Ecto neural progenitor cell (in vitro differentiated cells): ENCODE measurements at regions not wholly inside any gene's neighbourhood (a gene's known extent, or its start where the extent isn't known, plus 50 kb on each side); places are given as distances from the start of the nearest gene placed in this dataset.

Source experiments
- DNase-seq: peaks from one replicate; pipeline ENCODE4 v3.0.0-alpha.2; 2018; ENCODE audit warnings: low spot score

GRCh38 chr2:9137379-9138150 lies 69.0 kb upstream of the ASAP2 start:
- DNase-seq = no peak

- DNase-seq = no peak
These were observed 70.6 kb upstream of the ASAP2 start for GRCh38 chr2:9135822-9136558.

DNA sequence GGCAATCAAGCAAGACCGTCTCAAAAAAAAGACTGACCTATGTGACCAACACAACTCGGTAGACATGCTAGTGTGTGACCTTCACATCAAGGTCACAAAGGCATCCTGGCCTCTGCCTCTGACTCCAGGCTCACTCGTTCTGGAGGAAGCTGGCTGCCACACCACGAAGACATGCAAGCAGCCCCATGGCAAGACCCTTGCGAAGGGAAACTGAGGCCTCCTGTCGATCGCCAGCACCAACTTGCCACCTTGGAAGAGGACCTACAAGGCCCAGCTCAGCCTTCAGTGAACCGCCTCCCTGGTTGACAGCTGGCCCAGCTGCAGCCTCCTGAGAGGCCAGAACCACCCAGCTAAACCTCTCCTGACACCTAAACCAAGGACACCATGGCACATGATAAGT lies 79.3 kb upstream of the ASAP2 start:
- DNase-seq = no peak

DNA sequence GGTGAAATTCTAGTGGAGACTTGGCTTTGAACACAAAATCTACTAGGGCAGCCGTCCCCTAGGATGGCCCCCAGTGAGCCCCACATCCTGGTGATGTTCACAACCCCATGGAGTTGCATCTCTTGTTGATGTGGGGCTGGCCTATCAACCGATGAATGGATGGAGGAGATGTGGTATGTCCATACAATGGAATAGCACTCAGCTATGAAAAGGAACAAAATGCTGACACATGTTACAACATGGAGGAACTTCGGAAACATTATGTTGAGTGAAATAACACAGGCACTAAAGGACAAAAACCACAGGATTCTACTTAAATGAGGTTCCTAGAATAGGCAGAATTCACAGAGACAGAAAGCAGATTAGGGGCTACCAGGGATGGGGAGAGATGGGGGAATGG lies 80.1 kb upstream of the ASAP2 start:
- DNase-seq = no peak

DNA sequence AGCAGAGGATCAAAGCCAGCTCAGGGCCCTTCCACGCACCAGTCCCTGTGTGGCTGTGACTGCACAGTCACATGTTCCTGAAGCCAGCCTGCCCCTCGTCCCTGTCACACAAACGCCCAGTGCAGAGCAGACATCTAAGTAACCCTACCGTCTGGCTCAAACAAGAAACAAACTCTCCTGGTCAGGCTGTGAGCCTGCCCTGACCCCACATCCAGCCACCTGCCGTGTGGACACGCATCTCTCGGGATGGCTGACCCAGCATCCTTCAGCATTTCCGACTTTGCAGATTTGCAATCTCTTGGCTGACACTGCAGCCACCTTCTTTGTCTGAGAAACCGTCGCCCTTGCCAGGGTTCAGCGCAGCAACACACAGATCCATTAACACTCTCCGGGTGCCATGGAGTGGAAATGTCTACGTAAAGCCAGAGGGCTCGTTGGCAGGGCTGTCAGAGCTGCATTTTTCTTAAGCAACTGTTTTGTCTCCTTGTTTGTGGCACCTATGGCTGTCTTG lies 82.3 kb upstream of the ASAP2 start:
- DNase-seq = no peak

DNA sequence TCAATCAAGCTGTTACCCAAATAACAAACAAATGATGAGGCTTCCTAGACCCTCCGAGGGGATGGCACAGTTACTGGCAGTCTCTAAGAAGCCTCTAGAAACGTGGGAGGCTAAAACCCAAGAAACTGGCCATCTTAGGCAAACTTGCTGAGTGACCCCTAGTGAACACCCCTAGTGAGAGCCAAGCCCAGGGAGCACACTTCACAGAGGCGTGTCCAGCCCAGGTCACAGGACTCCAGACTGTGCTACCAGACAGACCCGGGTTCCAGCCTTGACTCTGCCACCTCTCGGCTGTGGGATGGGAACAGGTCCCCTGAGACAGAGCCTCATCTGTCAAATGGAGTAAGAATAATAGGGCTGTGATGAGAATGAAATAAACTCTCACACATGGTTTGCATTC lies 83.5 kb upstream of the ASAP2 start:
- no peak for DNase-seq

- no peak for DNase-seq
These were observed 84.2 kb upstream of the ASAP2 start for GRCh38 chr2:9122367-9122766.

- no peak for DNase-seq
These were observed 88.1 kb upstream of the ASAP2 start for GRCh38 chr2:9118383-9118960.

- no peak for DNase-seq
These were observed 91.4 kb upstream of the ASAP2 start for GRCh38 chr2:9115229-9115628.

- DNase-seq = no peak
These were observed 92.2 kb upstream of the ASAP2 start for GRCh38 chr2:9114458-9114857.

DNA sequence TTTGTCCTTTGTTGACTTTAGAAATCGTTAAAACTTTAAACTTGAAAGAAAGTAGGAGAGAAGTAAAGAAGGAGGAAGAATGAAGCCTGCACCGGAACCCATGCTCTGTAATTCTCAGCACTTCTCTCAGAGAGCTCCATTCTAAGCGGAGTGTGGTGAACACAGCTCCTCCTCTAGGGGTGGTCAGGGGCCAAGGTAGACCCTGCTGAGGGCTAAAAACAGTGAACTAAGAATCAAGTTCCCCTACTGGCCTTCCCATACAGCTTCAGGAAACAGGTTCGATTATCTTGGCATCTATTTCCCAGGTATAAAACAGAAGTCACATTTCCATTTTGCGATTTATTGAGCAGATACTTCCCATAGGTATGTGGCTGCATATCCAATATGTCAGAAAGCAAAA lies 92.7 kb upstream of the ASAP2 start:
- DNase-seq = no peak

GRCh38 chr2:9113262-9113661 lies 93.3 kb upstream of the ASAP2 start:
- DNase-seq = no peak

DNA sequence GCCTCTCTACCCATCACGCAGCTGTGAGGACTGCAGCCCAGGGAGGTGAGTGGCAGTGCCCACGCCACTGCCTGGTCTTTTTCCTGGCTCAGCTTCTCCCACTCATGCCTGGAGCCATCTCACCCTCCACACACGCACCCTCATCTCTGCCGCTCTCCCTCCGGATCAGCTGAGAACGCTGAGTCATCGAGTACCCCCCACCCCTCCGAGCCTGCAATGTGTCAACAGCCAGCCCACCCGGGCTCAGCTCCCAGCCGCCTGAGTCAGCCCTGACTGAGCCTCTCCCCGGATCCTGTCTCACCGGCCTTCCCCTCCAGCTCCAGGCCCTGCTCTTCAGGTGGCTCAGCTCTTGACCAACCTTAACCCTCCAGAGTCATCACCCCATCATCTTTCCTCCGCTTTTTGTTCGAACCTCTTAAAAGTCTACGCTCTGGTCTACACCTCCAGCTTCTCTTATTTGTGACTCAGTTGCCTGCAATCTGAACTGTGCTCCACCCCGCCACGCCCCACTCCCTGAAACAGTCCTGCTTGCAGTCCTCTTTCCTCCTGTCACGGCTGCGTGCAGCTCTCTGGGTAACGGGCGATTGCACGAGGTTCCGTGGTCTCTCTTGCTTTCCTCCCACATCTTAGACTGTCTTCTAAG lies 94.4 kb upstream of the ASAP2 start:
- DNase-seq = no peak

- DNase-seq = peak; percentile 84
These were observed 95.6 kb upstream of the ASAP2 start for GRCh38 chr2:9110893-9111569.

DNA sequence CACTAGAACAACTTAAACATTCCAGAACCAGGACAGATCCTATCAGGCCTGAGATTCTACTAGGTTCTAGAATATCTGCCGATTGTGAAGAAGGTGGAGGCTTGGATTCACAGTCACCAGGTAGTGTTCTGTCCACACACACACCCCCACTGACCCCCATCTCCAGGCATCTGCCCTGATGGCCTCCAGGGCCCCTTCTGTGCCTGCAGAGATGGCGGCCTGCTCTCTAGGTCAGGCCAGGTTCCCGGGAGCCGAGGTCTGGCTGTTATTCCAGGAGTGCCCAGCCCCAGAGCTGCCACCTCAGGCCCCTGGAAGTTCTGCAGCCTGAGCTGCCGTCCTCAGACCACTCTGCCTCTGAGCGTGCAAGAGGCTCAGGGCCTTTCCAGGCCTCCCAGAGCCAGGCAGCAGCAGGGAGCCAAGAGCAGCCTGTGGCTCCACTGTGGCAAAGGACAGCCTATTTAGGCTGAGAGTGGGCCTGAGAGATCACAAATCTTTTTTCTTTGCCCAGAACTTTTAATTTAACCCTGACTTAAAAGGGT lies 96.2 kb upstream of the ASAP2 start:
- no peak for DNase-seq

GRCh38 chr2:9109871-9110270 lies 96.7 kb upstream of the ASAP2 start:
- no peak for DNase-seq

GRCh38 chr2:9108210-9108967 lies 98.2 kb upstream of the ASAP2 start:
- no peak for DNase-seq

GRCh38 chr2:9107168-9108025 lies 99.2 kb upstream of the ASAP2 start:
- DNase-seq = no peak

GRCh38 chr2:9106338-9107167 lies 100.1 kb upstream of the ASAP2 start:
- DNase-seq = no peak
